Body of pancreas (tissue), 4 donors: ENCODE measurements at regions not wholly inside any gene's neighbourhood (a gene's known extent, or its start where the extent isn't known, plus 50 kb on each side); places are given as distances from the start of the nearest gene placed in this dataset.

Experiments
- ATAC-seq: fragments of 150-250 bp; one replicate; pipeline ENCODE4 v1.9.1; 2016
- DNase-seq, 4 donors: peaks; one replicate each; pipeline ENCODE4 v3.0.0-alpha.2; 2019
- H3K27ac ChIP-seq, 4 donors: fragments of 200-600 bp; sonication (generic); 1 replicate in 3 of 4; 2 replicates in 1 of 4; pipeline versions ENCODE4 v1.5.1 to v1.6.1; 2016 to 2019; ENCODE audit warnings: mild to moderate bottlenecking in 1 of 4, mixed read lengths in 1 of 4, moderate library complexity in 1 of 4
- H3K27me3 ChIP-seq, 2 donors: fragments of 200-600 bp; sonication (generic); one replicate each; pipeline ENCODE4 v1.6.0; 2016; ENCODE audit warnings: mild to moderate bottlenecking in 1 of 2
- H3K36me3 ChIP-seq, 2 donors: fragments of 200-600 bp; sonication (generic); replicated peaks in 1 of 2; 2 replicates each; pipeline ENCODE4 v1.5.1; 2016; ENCODE audit warnings: low read depth in 2 of 2; ENCODE audit not compliant: insufficient read depth in 1 of 2
- H3K4me1 ChIP-seq: fragments of 200-600 bp; sonication (generic); one replicate; pipeline ENCODE4 v1.6.0; 2016
- H3K4me3 ChIP-seq, 2 donors: fragments of 200-600 bp; sonication (generic); 1 replicate in 1 of 2; 2 replicates in 1 of 2; pipeline ENCODE4 v1.5.1; 2016 to 2019
- H3K9me3 ChIP-seq, 3 donors: fragments of 200-600 bp; sonication (generic); 1 replicate in 2 of 3; 2 replicates in 1 of 3; pipeline ENCODE4 v1.5.1; 2016
- CTCF ChIP-seq, 7 experiments: fragments of 450-650 bp in 4 of 7; fragments of 200-600 bp in 3 of 7; sonication (generic) in 3 of 7; IDR thresholded peaks; one replicate each; pipeline ENCODE4 v1.5.1; 2016 to 2019; ENCODE audit warnings: antibody characterized with exemption in 7 of 7
- POLR2A ChIP-seq, 3 donors: fragments of 450-650 bp; IDR thresholded peaks; one replicate each; pipeline ENCODE4 v1.6.1; 2016; ENCODE audit warnings: antibody characterized with exemption in 3 of 3, mild to moderate bottlenecking in 2 of 3
- WGBS, 2 donors: methylation state at CpG; one replicate each; pipeline ENCODE4 v1.1.5; 2017; 5-methylcytosine and 5-hydroxymethylcytosine counted together
- intact Hi-C: fragments of 100-400 bp; cut with DNase I; formaldehyde crosslinking; loops from one replicate; pipeline ENCODE4 v1.15.1; 2023

- no peak for DNase-seq
- intact Hi-C loops = no loop called here
- no peak overlapping the region for H3K4me3 ChIP-seq
- no peak for TF ChIP-seq POLR2A (IDR thresholded peaks at IDR 0.05)
- TF ChIP-seq CTCF (IDR thresholded peaks at IDR 0.05) = peak in 3 of 7 experiments; percentile 2 to 8 (median 8)
- H3K9me3 ChIP-seq = no peaks in the 10 kb centered on the region
- H3K27me3 ChIP-seq = no peaks in the 10 kb centered on the region
- no peaks in the 10 kb centered on the region for H3K36me3 ChIP-seq
- peaks cover 19% of the 10 kb centered on the region for H3K4me1 ChIP-seq
- H3K27ac ChIP-seq = no peak overlapping the region
- 67 to 72% methylated on average over 6 of the region's 6 CpGs for WGBS, 2 donors
- ATAC-seq = no peak
These were observed 288.2 kb upstream of the TMPO start for GRCh38 chr12:98227162-98227561.

DNA sequence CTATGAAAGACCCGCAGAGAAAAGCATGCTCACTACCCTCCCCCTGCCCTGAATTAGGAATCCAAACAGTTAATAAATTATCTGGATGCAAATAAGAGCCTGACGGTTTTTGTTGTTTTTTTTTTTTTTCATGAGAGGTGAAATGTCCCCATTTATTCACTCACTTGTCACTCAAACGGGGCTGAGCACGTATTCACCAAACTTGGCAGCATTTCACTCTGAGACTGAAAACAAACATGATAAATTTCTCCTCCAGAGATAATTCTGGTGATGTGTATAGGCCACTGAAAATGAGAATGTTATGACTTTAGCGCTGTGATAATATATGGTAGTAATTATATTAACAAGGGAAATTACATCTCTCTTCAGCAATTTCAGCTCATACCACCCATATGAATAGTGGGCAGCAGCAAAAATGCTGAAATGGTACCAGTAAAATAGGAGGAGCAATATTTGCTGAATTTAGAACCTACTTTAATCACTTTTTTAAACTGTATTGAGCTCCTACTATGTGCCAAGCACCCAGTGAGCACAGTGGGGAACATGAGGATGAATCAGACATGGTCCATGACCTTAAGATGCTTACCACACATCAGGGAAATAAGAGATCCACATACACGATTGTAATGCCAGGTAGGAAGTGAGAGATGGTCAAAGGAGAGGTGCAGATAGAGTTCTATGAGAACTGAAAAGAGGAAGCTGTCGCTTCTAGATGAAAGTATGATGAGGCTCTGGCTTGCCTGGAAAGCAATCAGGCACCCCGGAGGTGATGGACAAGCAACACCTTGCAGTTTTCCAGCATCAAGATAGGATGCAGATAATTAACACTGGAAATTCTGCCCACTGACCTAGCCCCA is 286.5 kb upstream of the TMPO start:
- TF ChIP-seq POLR2A (IDR thresholded peaks at IDR 0.05) (no peak), CTCF (IDR thresholded peaks at IDR 0.05) (no peak)
- WGBS, 2 donors = 23 to 31% methylated on average over 8 of the region's 8 CpGs
- H3K36me3 ChIP-seq = no peaks in the 10 kb centered on the region
- intact Hi-C loops = no loop called here
- no peak overlapping the region for H3K4me3 ChIP-seq
- H3K27me3 ChIP-seq = no peaks in the 10 kb centered on the region
- no peak for ATAC-seq
- H3K27ac ChIP-seq = peak overlapping the region in 1 of 4 donors; percentile 34
- H3K4me1 ChIP-seq = peaks cover 16% of the 10 kb centered on the region
- H3K9me3 ChIP-seq = no peaks in the 10 kb centered on the region
- no peak for DNase-seq

DNA sequence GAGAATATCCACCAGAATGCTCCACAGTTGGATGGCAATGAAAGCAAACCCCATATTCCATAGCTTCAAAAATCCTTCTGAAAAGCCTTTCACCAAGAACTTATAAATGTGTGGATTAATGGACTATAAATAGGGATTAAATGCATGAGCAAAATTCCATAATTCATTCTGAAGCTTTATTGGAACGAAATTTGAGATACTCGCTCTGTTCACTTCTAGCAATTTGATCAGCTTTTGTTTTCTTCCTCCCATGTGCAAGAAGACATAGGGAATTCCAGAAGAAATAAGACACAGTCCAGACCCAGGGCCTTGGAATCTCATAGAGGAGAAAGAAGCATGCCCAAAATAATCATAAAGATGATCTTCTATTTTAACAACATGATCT is 285.9 kb upstream of the TMPO start:
- Histone ChIP-seq H3K27ac (no peak overlapping the region), H3K36me3 (no peaks in the 10 kb centered on the region), H3K4me1 (peaks cover 10% of the 10 kb centered on the region), H3K4me3 (no peak overlapping the region), H3K9me3 (no peaks in the 10 kb centered on the region), H3K27me3 (no peaks in the 10 kb centered on the region)
- WGBS, 2 donors = 67 to 68% methylated on average over 2 of the region's 2 CpGs
- no peak for TF ChIP-seq CTCF (IDR thresholded peaks at IDR 0.05)
- ATAC-seq (no peak), DNase-seq (no peak)
- intact Hi-C loops = no loop called here

- Histone ChIP-seq H3K27me3 (no peaks in the 10 kb centered on the region), H3K4me3 (no peak overlapping the region), H3K4me1 (peaks cover 9% of the 10 kb centered on the region), H3K27ac (peak overlapping the region in 2 of 4 donors; percentile 43 to 50), H3K9me3 (no peaks in the 10 kb centered on the region), H3K36me3 (no peaks in the 10 kb centered on the region)
- WGBS, 2 donors = 32 to 37% methylated on average over 3 of the region's 3 CpGs
- no peak for ATAC-seq
- no peak for DNase-seq
- no peak for TF ChIP-seq POLR2A (IDR thresholded peaks at IDR 0.05)
- intact Hi-C loops = no loop called here
These were observed 282.5 kb upstream of the TMPO start for GRCh38 chr12:98232753-98233390.

GRCh38 chr12:98235301-98235700 is 280.1 kb upstream of the TMPO start:
- intact Hi-C loops = no loop called here
- WGBS, 2 donors = 77 to 82% methylated on average over 1 to 2 of the region's 2 CpGs

More at GRCh38 chr12:98235301-98235700, 280.1 kb upstream of the TMPO start:
- Histone ChIP-seq H3K27me3 (no peaks in the 10 kb centered on the region), H3K4me3 (no peak overlapping the region), H3K9me3 (no peaks in the 10 kb centered on the region), H3K36me3 (no peaks in the 10 kb centered on the region), H3K4me1 (peaks cover 9% of the 10 kb centered on the region), H3K27ac (no peak overlapping the region)
- no peak for ATAC-seq
- DNase-seq = no peak
- no peak for TF ChIP-seq POLR2A (IDR thresholded peaks at IDR 0.05)
- no peak for TF ChIP-seq CTCF (IDR thresholded peaks at IDR 0.05)
